HL-60/S4 treated with retinoic acid at 250 ng/mL for 4 days and 3 days (cell line): ENCODE measurements at regions not wholly inside any gene's neighbourhood (a gene's known extent, or its start where the extent isn't known, plus 50 kb on each side); places are given as distances from the start of the nearest gene placed in this dataset.

Source experiments
- in situ Hi-C: fragments of 300-500 bp; cut with MboI; formaldehyde crosslinking; loops from 2 replicates; pipeline ENCODE4 v1.7.0; 2022; ENCODE audit warnings: low sequenced_read_pairs

DNA sequence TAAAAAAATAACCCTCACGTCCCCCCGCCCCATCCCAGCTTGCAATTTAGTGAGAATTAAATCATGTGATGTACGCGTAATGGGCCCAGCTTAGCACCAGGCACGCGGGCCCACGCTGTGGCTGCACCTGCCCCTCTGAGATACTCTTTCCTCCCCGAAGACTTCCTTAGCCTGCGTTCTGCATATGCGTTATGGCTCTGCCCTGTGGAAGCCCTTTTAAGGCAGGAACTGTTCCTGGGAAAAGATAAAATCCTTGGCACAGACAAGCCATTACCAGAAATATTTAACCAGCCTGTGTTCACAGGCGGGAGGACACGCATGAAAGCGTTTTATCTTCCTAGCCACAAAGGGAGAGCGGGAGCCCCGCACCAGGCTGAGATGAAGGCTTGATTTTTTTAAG, 311.0 kb downstream of the LRFN2 start:
- in situ Hi-C loops, result no loop called here

DNA sequence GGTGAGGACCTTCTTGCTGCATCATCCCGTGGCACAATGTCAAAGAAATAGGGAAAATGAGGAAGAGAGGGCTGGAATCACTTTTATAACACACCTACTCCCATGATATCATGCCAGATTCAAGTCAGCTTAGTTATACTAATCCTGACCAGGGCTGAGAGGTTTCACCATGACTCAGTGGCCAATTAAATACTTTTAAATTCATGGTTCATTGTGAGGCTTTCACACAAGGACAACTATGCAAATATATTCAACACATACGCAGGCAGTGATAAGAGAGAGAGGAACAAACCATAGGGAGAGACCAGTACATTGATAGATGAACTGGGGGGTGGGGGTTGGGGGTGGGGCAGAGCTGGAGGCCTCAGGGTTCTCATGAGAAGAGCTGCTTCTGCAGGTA, 313.1 kb downstream of the LRFN2 start:
- in situ Hi-C loops, result no loop called here

DNA sequence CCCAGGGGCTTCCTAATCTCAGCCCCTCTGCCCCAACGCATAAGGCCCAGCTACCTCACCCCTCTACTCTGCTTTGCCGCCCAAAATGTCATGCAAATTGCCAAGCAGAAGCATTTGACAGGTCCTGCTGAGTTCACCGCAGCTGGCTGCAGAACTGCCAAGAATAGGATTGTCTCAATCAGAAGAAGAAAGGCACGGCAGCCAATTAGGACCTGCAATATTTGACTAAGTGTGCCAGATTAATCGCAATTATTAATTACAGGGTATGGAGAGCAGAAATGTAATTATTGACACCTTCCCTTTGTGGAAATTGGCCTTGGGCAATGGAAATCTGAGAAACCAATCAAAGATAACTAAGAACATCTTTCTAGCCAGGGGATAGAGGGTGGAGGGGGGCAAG, 318.6 kb downstream of the LRFN2 start:
- in situ Hi-C loops, result no loop called here

DNA sequence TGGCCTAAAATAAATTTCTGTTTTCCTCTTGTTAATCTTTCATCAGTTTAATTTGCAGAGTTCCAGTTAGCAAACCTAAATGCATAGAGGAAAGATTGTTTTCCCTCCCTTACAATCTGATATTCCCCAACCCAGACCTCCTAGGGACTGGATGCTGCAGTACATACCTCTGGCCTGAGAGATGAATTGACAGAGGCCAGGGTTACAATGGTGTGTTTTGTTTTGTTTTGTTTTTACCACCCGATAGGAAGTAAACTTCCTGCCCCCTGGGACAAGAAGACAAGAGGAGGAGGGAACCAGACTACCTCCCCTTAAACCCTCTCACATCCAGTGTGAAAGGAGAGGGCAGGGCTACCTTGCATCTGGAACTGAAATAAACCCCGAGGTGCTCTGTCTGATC, 319.0 kb downstream of the LRFN2 start:
- in situ Hi-C loops, result no loop called here

DNA sequence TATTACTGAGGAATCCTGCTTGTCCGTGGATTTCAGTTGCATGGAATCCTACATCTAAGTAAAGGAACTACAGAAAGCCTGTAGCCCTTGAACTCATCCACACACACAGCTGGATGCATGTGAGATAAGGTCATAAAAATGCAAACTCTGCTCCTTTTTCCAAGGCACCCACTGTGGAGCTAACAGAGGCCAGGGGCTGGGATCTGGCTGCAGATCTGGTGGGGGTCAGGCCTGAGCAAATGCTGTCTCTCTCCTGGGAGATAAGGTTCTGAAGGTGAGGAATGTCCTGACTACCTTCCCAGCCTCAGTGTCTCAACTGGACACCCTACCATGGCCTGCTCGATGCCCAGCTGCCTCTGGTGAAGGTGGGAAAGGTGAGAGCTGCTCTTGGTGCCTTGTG, 321.5 kb downstream of the LRFN2 start:
- in situ Hi-C loops, result no loop called here

DNA sequence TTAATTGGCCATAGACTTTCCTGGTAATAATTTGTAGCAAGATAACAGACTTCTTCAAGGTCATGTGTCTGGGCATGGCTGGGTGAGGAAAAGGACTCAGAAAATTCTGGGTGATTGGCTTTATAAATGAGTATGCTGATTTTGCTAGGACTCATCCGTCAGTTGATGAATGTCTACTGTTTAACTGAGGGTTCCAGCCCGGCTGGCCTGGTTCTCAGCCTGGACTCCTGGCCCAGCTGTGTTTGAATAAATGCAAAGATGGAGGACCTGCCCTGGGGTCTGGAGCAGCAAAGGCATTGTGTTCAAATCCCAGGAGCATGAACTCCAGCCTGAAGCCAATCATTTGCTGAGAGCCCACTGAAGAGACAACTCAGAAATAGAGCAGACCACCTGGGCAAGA, 323.2 kb downstream of the LRFN2 start:
- in situ Hi-C loops, result no loop called here

DNA sequence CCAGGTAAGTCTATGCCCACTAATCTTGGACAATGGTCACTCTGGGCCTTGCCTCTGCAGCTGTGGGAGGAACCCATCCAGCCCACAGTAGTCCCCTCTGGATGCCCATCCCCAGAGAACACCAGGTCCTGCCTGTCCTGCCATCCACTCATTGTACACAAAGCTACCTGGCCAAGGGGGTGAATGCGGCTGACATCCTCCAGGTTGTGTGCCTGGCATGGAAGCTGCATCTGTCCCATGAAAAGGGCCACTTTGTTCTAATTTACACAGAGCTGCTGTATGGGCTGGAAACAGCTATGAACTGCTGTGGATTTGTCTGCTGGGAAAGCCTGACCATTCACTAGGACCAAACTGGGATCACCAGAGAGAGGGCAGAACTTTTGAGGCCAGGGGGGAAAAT, 324.8 kb downstream of the LRFN2 start:
- in situ Hi-C loops, result no loop called here

DNA sequence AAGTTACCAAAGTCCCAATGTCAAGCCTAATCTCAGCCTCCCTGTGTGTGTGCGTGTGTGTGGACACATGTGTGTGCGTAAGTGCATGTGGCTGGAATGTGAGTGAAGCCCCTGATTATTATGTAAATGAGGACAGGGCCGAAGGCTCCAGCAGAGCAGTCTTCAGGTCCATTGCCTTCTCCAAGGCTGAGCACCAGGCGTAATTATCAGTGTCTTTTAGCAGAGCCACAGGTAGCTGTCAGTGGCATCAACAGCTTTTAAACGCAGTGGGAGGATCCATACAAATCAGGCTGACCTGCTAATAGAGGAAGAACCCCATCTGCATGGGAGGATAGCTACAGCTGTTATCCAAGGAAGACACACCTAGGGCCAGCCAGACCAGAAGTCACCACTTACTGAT, 324.3 kb upstream of the MOCS1 start:
- in situ Hi-C loops, result no loop called here

DNA sequence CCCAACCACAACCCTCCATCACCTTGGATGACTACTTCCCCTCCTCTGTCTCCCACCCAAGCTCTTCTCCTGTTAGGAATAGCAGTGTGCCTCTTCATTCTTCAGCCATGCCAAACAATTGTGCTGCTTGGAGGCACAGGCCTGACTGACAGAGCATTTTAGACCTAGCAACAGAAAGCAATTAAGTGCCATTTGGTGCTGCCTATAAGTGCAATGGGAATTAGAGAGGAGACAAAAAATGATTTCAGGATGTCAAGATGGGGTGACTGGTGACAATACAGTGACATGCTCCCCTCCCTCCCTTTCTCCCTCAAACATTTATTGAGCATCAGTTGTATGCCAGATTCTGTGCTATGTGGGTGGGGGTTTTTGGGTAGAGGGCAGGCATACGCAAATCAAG, 322.6 kb upstream of the MOCS1 start:
- in situ Hi-C loops, result no loop called here

DNA sequence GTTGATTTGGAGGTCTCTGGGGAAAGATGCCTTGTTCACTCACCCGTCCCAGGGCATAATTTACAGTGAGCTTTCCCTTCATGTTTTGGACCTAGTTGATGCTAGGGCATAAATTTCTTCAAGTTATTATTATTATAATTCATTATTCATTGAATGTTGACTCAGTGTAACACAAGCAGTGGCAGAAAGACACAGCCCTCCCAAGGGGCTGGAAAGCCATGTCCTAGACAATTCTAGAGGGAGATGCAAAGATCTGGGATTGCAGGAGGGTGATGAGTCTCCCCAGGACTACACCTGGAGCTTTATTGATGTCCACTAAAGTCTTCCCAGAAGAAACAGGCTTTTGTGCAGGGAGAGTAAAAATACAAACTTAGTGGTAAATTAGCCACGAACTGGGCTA, 322.0 kb upstream of the MOCS1 start:
- in situ Hi-C loops, result no loop called here

DNA sequence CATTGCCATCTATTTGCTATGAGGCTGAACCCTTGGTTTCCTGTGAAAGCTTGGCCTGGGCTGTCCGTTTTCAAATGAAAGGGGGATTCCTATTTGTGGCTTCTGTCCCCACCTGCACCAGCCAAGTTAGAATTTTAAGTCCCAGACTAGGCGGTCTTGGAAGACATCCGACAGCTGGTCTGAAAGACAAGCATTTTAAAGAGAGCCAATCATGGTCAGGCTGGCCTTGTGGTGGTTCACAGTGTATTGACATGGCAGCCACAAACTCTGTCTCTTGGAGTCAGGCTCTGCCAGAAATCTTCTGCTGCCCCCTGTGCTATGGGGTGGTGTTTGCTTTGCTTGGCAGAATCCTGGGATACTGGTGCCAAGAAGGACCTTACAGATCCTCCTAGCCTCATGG, 319.2 kb upstream of the MOCS1 start:
- in situ Hi-C loops, result no loop called here

DNA sequence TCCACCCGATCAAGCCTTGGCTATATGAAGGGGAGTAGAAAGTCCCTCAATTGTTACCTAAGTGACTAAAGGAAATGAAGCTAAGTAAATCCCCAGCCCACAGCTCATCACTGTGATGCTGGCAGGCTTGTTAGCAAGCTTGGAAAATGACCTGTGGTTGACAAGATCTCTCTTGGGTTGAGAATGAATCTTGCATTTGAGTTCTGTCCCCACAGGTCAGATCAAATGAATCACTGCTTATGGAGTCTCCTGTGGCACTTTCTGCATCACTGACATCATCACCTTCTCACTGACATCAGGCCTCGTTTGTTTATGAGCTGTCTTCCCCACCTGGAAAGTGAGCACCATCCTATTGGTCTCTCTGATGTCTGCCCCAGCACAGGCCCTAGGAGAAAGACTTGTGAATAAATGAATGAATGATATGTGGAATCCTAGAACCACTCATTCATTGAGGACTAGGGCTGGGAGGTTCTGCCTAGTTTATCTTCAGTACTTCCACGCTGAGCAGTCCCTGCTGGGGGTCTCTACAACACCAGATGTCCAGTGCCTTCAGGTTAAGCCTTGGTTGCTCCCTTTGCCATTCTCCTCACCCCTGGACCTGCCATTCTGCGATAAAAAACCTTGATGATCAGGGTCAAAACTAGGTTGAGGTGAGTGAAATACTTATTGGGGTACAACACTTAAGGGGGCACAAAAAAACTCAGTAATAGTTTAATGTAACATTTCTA, 318.4 kb upstream of the MOCS1 start:
- in situ Hi-C loops, result no loop called here

DNA sequence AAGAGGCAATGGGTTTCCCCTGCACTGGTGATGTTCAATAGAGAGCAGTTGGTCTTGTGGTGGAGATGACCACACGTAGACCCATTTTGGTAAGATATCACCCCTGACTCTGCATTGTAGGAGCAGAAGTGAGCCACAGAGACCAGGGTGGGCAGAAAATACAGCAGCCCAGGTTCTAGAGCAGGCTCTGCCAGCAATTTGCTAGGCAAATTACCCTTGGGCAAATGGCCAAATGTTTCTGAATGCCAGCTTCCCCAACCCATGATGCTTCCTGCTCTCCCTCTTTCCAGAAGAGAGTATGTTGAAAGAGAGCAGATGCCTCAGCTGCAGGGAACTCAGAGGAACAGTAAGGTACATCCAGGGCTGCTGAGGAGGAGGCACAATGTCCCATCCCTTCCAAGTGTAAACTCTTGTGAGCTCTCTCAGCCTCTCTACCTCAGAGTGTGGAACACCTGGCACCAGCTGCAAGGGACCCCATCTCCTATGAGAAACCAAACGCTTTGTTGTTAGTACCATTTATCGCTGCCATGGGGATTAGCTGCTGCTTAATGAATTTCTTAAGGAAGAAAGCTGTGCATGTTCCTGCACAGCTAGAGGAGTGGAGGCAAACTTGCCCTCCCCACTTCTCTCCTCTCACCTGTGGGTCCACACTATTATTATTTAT, 317.5 kb upstream of the MOCS1 start:
- in situ Hi-C loops, result no loop called here

DNA sequence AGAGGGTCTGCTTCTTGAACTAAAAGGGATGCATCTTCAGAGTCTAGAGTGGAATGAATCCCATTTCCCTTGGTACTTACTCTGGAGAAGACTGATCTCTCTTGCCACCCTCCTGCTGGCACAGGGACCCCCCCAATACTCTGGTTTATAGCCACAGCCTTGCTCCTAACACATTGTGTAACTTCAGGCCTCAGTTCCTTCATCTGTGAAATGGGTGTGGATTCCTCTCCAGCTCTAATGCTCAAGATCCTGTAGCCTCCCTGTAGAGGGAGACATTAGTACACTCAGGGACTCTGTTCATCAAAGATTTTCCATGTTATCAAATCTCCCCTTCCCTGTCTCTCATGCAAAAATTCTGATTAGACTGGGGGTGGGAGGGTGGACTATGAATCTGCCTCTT, 315.7 kb upstream of the MOCS1 start:
- in situ Hi-C loops, result no loop called here

DNA sequence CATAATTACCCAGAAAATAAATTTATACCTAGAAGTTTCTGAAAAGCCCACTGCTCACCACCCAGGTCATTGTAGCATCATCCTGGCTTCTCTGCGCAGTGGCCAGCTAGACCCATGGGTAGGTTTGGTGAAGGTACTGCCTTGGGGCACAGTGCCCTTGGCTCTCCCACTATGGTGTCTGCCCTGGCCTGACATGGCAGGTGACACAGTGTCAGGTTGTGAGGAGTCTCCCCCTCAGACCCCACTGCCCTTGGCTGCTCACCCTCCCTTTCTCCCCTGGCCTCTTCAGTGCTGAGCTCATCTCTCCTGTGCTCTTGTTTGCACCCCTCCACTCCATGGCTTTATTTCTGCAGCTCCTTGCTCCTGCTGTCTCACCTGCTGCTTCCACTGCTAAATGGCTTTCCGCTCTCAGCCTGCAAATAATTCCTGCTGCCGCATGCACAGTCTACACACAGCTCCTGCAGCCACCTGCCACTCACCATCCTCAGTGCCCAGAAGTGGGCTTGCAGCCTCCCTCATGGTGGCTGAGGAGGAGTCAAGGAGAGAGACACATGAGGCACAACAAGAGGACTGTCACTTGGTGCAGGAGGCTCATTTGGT, 313.4 kb upstream of the MOCS1 start:
- in situ Hi-C loops, result no loop called here

DNA sequence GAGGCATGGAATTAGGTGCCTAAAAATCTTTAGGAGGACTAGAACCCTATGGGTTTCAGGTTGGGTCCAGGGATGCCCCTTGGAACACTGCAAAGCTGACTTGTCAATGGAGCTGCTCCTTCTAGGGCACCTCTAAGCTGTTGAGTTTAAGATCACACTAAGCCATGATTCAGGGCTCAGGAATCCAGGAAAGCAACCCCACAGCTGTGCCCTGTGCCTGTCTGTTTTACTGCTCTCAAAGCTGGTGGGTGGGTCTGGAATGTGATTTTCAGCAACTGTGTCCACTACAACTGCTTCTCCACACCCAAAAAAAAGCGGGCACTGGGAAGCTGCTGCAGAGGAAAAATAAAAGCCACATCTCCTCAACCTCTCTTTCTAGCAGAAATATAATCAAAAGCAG, 310.4 kb upstream of the MOCS1 start:
- in situ Hi-C loops, result no loop called here

DNA sequence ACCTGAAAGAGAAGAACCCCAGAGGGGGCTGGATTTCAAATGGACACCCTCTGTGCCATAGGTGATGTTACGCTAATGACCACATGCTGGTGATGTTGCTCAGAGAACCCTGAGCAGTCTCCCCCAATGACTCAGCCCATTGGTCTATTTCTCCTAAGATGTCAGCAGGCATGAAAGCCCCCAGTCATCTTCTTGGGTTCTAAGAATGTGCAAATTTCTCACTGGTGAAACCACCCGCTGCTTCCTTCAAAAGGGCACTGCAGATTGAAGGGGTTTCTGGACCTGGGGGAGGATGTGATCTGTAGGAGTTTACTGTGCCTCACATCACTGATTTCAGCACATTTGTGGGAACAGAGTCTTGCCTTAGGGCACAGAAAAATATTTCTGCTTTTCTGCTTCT, 298.4 kb upstream of the MOCS1 start:
- in situ Hi-C loops, result no loop called here

DNA sequence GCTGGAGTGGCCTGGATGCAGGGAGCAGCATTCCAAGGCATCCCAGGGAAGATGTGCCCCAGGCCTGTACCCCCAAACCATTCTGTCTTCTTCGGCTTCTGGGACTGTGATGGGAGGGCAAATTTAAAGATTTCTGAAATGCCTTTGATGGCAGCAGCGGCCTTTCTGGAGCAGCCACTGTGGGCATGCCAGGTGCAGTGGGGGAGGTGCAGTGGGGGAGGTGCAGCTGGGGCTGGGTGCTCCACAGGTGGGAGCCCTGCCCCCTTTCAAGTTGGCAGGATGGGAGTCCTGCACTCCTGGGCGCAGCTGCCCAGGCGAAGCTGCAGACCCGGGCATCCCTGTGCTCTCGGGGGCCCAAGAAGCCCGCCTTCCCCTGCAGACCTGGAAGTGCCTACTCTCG, 293.5 kb upstream of the MOCS1 start:
- in situ Hi-C loops, result no loop called here

DNA sequence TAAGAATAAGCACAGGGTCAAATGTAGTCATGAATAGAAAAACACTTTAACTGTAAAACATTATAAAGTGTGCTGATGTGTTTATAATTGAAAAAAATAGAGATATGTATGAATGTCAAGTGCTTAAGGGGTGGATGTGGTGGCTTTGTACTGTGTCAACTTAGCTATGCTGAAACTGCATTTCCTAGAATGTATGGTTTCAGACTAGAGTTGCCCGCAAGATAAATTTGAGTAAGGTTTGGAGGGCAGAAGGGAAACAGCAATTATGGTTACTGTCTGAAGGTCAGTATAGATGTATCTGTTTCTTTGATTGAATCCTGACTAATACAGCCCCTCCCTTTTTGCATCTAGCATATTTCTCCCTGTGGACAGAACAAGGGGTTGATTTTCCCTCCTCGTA, 288.1 kb upstream of the MOCS1 start:
- in situ Hi-C loops, result no loop called here

DNA sequence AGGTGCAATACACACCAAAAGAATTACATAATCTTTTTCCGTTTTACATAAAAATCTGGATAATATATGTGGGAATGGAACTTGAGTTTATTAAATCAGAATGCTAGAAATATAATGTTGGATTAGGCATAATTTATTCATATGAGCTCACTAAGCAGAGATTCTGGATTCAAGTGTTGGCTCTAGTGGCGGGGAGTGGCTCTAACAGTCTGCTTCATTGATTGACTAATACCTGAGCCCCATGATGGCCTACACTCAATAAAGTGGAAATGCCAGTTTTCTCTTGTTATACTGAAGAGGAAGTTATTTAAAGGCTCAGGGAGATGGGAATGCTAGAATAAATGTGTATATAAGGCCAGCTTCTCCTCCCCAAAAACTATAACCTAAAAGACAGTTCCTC, 285.5 kb upstream of the MOCS1 start:
- in situ Hi-C loops, result no loop called here

DNA sequence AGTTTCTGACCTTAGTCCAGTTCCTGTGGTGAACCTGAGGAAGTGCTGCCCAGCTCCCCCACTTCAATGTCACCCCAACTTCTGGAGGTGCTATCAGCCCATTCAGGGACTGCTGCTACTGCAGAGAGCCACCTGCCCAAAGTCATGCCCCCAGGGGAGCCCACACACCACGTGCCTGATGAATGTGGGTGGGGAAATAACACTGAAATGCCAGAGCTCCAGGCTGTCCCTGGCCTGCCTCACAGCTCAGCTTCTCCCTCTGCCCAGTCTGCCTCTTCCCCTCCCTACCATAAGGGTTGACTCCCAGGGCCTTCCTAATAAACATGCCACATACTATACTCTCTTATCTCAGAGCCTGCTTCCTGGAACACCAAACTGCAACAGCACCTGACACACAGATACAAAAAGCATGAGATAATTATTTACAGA, 276.4 kb upstream of the MOCS1 start:
- in situ Hi-C loops, result no loop called here

DNA sequence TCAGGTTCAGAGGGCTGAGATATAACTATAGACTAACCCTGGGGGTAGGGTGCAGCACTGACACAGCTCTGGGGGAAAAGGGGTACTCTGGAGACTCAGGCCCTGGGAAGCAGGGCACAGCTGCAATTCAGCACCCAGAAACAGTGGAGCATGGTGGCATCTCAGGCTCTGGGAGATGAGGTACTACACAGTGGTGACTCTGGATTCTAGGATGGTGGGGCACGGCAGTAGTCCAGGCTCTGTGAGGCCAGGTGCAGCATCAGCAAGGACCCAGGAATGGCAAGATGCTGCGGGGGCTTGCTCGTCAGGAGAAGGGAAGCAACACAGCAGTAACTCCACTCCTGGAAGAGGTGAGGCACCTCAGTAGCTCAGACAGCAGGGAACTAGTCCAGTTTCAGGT, 271.5 kb upstream of the MOCS1 start:
- in situ Hi-C loops, result no loop called here

DNA sequence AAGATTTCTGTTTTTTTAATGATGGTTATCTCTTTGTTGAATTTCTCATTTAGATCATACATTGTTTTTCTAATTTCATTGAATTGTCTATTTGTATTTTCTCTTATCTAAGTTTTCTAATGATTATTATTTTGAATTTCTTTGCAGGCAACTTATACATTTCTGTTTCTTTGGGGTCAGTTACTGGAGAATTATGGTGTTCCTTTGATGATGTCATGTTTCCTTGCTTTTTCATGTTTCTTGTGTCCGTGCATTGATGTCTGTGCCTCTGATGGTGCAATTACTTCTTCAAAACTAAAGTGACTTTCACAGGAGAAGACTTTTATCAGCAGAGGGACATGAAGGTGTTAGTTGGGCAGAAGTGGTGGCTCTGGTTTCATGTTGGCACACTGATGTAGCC, 270.7 kb upstream of the MOCS1 start:
- in situ Hi-C loops, result no loop called here
